ENCODE measurements at regions not wholly inside any gene's neighbourhood (a gene's known extent, or its start where the extent isn't known, plus 50 kb on each side); places are given as distances from the start of the nearest gene placed in this dataset.
"Not testable (repeated sequence)": the region's sequence is repeated elsewhere in the genome, so short reads cannot be mapped to it uniquely, and the experiment has no call there.

DNA sequence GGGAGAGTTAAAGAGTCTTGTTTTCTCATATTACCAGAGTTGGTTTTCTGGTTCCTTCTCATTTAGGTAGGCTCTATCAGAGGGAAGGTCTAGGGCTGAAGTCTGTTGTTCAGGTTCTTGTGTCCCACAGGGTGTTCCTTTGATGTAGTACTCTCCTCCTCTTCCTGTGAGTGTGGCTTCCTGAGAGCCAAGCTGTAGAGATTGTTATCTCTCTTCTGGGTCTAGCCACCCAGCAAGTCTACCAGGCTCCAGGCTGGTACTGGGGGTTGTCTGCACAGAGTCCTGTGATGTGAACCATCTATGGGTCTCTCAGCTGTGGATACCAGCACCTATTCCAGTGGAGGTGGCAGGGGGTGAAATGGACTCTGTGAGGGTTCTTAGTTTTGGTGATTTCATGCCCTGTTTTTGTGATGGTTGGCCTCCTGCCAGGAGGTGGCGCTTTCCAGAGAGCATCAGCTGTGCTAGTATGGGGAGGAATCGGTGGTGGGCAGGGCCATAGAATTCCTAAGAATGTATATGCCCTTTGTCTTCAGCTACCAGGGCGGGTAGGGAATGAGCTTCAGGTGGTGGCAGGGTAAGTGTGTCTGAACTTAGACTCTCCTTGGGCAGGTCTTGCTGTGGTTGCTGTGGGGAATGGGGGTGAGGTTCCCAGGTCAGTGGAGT lies 65.5 kb upstream of the OLIG3 start:
- TF ChIP-seq CTCF (IDR thresholded peaks at IDR 0.05; ENCODE audit: insufficient read depth, low read depth, low read length, missing control alignments): peak; percentile 26

GRCh38 chr6:137560184-137560563 lies 66.0 kb upstream of the OLIG3 start:
- DNase-seq (ENCODE audit: low read depth): no peak
- no peak for TF ChIP-seq CTCF (IDR thresholded peaks at IDR 0.05; ENCODE audit: insufficient read depth, low read depth, low read length, missing control alignments)
- no peak overlapping the region for H3K4me3 ChIP-seq (ENCODE audit: low read depth, low read length)

More for the DNA sequence above, 65.5 kb upstream of the OLIG3 start:
- peak; percentile 5 for DNase-seq (ENCODE audit: low read depth)
- H3K4me3 ChIP-seq (ENCODE audit: low read depth, low read length): not testable (repeated sequence)

DNA sequence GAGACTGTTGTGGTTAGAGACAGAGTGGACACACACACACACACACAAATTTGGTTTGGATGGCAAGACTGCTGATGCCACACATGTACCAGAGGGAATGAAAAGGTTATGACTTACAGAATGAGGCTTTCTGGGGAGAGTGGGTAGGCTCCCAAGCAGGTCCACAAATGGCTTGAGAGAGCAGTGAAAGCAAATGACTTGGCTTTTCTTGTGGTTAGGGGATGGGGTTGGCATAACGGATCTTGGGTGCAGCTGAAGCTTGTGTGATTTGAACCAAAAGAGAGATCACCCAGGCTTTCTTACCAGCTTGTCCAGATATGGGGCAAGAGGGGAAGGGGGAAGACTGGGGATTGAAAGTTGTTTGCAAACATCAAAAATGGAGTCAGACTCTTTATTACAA lies 73.9 kb upstream of the OLIG3 start:
- no peak overlapping the region for H3K4me3 ChIP-seq (ENCODE audit: low read depth, low read length)
- TF ChIP-seq CTCF (IDR thresholded peaks at IDR 0.05; ENCODE audit: insufficient read depth, low read depth, low read length, missing control alignments): no peak
- DNase-seq (ENCODE audit: low read depth): no peak

GRCh38 chr6:137570393-137570792 lies 76.2 kb upstream of the OLIG3 start:
- no peak for TF ChIP-seq CTCF (IDR thresholded peaks at IDR 0.05; ENCODE audit: insufficient read depth, low read depth, low read length, missing control alignments)
- H3K4me3 ChIP-seq (ENCODE audit: low read depth, low read length): no peak overlapping the region
- no peak for DNase-seq (ENCODE audit: low read depth)

- H3K4me3 ChIP-seq (ENCODE audit: low read depth, low read length): no peak overlapping the region
- peak; percentile 70 for DNase-seq (ENCODE audit: low read depth)
- TF ChIP-seq CTCF (IDR thresholded peaks at IDR 0.05; ENCODE audit: insufficient read depth, low read depth, low read length, missing control alignments): peak; percentile 69
Measured at GRCh38 chr6:137571854-137572253, 77.7 kb upstream of the OLIG3 start.

- no peak for TF ChIP-seq CTCF (IDR thresholded peaks at IDR 0.05; ENCODE audit: insufficient read depth, low read depth, low read length, missing control alignments)
- no peak overlapping the region for H3K4me3 ChIP-seq (ENCODE audit: low read depth, low read length)
- DNase-seq (ENCODE audit: low read depth): no peak
Measured at GRCh38 chr6:137573739-137574138, 79.5 kb upstream of the OLIG3 start.

- no peak for TF ChIP-seq CTCF (IDR thresholded peaks at IDR 0.05; ENCODE audit: insufficient read depth, low read depth, low read length, missing control alignments)
- H3K4me3 ChIP-seq (ENCODE audit: low read depth, low read length): no peak overlapping the region
- no peak for DNase-seq (ENCODE audit: low read depth)
Measured at GRCh38 chr6:137579612-137580011, 85.4 kb upstream of the OLIG3 start.
